HG03025 (cell line): ENCODE measurements at regions not wholly inside any gene's neighbourhood (a gene's known extent, or its start where the extent isn't known, plus 50 kb on each side); places are given as distances from the start of the nearest gene placed in this dataset.

Experiments
- ATAC-seq: cut with Tn5 transposase; IDR thresholded peaks from one replicate; pipeline ENCODE4 v1.9.1; 2021; ENCODE audit warnings: mild to moderate bottlenecking, moderate library complexity; ENCODE audit not compliant: unreplicated experiment, low FRiP score

DNA sequence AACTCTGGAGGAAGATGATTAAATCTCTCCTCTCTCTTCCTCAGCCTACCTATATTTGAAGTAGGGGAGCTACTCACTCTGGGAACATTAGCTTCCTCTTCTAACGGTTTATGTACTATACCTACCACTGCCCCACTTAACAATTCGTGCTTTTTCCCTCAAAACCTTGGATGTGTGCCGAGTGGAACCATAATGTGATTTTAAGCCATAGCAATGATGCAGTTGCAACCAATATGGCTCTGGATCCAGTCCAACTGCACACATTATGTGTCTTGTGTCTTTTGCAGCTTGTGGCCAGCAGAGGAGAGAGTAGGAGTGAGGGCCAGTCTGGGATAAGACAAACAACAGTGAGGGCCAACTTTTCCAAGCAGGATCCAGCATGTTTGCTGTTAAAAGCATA is 170.7 kb downstream of the GATA3 start:
- ATAC-seq: no peak

DNA sequence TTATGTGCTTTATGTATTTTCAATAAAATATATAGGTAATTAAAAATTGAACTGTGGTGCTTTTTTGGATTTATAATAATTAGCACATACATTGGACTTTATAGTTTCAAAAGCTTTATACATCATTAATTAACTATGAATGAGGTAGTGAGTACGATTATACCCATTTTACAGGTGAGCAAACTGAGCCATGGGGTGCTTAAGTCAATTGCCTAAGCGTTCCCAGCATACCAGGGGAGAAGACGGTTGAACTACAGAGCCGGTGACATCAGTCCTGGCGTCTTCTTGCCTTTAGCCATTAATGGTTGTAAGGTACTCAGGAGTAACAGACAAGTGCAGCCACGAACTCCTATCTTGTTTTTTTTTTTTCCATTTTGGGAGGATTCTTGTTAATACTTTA is 172.8 kb downstream of the GATA3 start:
- ATAC-seq: no peak

DNA sequence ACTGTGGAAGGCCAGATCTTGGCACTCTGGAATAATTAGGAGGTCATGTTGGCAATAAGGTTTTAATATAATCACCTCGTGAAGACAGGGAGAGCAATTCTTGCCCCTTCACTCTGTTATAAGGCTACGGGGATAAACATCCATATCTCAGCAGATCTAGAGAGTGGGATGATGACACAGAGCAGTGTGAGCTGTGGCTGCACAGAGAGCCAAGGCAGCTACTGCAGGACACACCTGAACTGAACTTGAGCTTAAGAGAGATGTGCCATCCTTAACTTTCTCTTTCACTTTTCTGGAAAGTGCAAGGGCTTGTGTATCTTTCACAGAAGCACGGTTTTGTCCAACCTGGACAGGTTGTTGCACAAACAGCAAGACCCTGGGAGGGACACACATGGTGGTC is 174.7 kb downstream of the GATA3 start:
- no peak for ATAC-seq

DNA sequence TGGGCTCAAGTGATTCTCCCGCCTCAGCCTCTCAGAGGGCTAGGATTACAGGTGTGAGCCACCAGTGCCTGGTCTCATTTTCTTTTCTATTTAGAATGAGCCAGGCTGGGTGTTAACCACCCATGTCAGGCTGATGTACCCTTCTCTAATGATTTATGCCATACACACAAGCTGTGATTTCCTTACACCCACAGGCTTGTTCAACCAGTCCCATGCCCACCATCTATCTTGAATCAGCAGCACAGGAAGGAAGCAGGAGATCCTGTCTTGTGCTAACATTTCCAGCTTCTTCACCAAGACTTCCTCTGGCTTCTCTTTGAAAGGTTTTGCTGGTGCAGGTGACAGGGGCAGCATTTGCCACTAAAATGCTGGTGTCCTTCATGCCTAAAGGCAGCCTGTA is 176.4 kb downstream of the GATA3 start:
- ATAC-seq: no peak

DNA sequence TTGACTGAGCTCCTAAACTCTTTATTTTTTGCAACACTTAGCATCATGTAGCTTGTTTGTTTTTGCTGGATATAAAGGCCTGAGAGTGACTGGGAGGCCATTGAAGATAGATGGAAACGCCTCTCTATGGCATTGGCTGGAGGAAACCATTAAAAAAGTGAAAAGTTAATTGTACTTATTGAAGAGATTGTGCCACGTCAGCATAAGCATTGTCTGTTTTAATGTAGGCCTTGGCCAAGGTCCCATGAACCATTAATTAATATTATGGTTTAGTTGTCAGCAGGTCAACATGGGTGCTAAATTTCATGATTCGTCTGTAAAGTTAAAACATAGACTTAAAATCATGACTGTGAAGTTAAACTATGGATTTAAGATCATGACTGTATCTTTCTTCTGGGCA is 178.6 kb downstream of the GATA3 start:
- ATAC-seq: no peak

DNA sequence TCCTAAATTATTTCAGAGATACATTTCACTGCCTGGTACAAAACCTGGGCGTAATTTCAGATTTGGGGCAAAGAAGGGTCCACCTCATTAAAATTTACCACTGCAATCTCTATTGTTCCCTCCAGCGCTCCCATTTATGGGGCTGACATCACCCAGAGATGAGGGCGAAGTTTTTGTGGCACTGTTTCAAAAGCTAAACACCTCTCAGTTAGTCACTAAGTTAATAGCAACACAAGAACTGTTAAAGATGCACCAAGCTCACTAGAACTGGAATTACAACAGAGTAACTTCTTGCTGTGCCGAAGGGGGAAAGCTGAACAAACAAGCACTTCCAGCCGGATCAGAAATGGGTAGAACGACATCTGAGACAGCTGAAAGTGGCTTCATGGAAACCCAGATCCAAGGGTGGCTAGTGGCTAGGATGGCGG is 179.4 kb downstream of the GATA3 start:
- ATAC-seq: no peak

DNA sequence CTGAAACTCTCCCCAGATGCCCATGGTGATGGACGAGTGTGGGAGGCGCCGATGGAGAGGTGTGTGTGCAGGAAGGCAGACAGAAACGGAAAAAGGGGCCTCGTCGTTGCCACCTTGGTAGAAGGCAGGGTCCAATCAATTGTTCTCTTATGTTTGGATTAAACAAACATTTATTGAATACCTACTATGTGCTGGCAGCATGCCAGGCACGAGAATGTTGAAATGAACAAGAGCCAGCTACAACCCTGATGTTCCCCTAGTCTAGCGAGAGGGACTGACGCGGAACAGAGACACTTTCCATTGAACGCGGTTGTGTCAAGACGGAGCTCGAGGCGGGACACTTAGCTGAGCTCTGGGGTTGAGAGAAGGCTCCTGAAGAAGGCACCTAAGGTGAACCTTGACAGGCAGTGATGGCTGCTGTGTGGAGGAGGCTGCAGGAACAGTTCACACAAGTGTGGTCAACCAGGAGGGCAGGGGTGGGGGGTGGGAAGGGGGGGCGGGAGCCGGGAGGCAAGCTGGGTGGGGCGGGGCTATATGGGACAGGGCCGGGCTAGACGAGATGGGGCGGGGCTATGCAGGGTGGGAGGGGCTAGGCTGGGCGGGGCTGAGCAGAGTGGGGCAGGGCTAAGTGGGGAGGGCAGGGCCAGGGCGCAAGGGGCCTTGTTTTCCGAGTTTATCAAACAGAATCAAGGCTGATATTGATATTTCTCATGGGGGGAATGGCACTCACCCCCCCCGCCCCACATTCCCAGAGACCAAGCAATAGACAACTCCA is 181.0 kb downstream of the GATA3 start:
- no peak for ATAC-seq

DNA sequence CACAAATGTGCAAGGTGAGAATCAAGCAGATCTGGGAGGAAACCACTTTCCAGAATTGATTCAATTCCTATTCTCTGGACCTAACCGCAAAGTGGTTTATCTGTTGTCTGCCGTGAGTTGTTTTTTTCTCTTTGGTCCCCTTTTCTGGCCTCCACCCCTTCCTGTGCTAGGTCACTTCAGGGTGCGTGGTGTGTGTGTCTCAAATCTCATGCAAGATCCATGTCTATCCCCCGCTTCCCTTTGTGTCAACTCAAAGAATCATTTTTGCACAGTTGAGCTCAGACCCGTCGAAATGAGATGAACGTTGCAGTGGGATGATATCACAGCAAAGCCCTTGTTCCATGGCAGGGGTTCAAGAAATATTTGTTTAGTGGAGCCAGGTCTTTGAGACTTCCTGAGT is 184.5 kb downstream of the GATA3 start:
- ATAC-seq: no peak

DNA sequence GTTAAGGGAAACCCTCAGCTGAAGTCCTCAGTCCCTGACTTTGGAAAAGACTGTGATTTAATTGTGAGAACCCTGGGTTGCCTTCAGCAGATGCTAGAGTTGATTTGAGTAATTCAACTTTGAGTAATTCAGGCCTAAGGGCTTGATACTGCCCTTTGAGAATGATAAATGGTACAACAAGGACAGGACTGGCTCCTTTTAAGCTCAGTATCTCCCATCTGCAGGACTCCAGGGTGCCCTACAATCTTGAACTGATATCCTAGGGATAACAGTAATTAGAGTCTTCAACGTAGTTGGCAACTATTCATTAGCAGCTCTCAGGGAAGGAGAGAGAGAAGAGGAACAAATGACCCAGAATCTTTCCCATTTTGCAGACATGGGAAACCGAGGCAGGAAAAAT is 186.4 kb downstream of the GATA3 start:
- no peak for ATAC-seq

DNA sequence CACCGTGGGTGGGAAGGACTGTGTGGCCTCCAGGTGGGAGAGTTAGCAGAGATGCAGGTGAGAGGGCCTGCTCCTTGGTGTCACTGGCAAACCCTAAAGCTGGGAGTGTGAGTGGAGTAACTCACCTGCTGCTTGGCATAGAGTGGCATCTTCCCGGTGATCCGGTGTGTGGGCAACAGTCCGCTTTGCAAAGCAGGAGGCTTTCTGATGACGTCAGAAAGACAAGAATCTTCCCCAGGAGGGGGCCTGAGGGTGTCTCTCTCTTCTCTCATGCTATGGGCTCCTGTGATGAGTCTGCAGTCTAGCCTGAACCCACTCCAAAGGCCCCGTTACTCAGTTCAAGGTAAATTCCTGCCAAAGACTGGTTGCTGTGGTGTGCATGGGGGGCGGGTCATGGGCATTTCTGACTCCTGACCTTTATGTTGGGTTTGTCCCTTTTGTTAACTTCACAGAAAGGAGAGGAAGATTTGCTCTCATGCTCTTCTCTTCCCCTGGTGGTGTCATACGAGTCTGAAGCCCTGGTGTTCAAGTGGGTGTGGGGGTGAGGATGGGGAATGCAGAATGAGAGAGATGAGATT is 187.9 kb downstream of the GATA3 start:
- ATAC-seq: no peak

DNA sequence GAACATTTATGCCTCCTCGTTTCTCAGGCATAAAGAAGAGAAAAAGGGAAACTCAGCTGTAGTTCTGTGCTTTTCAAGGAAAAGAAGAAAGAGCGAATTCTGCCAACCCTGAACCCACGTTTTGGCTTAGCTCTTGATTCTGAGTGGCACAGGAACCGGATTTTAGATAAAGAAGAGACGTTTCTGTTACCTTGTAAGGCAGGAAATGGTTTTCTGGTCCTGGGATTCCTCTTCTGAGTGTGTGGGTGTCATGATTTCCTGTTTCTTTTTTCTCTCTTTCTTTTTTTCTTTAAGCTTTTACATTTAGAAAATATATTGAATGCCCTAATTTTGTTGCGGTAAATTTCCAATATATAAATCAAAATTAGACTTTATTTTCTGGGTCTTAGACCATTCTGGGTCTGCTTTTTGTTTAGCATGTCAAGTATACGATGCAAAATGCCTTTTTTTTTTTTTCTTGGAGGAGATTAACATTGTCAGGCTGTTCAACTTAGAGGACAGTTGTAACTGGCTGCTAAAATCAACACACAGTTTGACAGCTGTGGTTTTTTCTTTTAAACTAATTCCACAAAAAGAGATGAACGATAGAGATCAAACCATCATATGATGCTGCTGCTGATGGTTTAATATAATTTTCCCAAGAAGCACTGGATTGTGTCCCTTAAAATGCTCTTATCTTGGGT is 190.8 kb downstream of the GATA3 start:
- ATAC-seq: no peak

DNA sequence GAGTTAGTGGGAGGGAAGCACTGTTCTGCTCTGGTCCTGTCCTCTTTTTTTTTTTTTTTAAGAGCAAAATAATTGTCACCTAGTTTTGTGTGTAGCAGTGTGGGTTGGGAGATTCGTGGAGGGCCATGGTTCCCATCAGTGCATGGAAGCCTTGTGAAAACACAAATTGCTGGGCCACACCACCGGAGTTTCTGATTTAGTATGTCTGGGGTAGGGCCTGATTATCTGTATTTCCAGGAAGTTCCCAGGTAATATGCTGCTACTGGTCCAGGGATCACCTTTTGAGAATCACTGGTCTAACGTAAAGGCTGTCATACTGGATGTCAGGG is 191.3 kb downstream of the GATA3 start:
- no peak for ATAC-seq

DNA sequence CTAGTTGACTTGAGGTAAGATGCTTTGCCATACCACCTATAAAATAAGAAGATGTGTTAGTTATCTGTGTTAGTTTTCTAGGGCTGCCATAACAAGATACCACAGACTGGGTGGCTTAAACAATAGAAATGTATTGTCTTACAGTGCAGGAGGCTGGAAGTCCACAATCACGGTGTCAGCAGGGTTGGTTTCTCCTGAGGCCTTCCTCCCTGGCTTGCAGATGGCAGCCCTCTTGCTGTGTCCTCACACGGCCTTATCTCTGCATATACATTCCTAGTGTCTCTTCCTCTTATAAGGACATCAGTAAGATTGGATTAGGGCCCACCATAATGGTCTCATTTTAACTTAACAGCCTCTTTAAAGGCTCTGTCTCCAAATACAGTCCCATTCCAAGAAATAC is 192.1 kb downstream of the GATA3 start:
- ATAC-seq: no peak

DNA sequence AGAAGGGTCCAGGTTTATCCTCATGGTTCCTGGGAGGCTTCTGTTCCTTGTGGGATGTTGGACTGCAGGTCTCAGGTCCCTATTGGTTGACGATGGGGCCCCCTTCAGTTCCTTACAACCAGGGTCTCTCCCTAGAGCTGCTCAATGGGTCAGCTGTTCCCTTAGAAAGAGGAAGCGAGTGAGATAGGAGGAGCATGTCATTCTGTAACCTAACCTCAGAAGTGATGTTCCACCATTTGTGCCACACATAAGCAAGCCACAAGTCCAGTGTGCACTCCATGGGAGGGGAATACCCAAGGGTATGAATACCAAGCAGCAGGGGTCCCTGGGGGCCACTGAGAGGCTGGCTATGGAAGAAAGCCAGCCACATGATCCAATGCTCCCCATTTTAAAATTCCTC is 192.7 kb downstream of the GATA3 start:
- ATAC-seq: no peak

DNA sequence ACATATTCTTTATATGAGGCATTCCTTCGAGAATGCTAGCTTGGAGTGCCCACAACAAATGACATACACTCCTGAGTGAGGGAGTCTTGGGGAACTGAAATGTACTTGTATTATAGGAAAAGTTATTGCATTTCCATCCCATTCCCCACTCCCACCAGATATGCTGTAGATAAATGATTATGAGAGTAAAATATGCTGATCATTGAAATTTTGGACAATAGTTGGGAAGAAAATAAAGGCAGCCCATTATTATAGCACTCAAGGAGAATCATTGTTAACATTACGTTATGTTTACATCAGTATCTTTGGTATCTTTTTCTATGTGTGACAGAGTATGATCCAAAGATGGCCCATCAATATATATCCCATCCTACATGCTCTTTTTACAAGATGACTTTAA is 194.4 kb downstream of the GATA3 start:
- ATAC-seq: no peak

DNA sequence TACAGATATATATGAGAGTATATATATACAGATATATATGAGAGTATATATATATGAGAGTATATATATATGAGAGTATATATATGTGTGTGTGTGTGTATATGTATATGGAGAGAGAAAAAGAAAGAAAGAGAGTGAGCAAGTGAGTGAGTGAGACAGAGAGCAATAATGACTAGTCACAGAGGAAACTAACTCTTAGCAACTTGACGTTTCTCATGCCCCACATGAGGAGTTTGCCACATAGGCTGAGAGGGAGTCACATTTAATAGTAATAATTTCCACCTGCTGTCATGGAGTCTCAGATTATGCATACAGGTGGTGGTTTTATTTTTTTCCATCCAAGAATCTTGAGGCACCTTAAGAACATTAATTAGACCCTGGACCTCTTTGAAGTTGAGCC is 199.9 kb downstream of the GATA3 start:
- ATAC-seq: no peak

DNA sequence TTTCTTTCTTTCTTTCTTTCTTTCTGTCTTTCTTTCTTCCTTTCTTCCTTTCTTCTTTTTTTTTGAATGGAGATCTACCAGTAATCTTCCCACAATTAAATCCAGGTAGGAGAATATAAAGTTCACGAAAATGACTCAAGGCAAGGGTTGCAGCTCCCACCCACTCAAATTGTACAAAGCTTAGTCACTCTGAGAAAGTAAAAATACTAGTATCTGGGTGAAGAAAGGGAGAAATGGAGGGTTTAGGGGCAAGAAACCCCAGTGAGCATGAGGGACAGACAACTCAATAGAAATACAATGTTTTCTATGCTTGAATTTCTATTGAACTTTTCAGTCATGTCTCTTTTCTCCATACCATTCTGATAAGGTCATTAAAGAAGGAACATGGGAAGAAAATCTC is 200.8 kb downstream of the GATA3 start:
- no peak for ATAC-seq

DNA sequence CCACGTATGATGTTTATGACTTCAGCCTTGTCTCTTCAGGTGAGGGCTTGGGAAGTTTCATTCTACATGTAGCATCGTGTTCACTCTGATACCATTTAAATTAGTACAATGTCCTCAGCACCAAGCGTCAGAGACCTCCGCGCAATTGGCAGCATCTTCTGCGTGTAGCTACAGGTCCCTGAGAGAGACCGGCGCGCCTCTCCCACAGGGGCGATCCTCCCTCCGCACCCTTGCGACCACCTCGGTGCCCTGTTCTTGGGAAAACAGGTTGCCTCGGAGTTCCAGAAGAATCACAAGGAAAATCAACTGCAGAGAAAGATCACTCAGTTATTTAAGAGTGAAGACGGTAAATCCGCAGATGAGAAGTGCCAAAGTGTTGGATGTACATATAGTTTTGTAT is 206.2 kb downstream of the GATA3 start:
- ATAC-seq: no peak

DNA sequence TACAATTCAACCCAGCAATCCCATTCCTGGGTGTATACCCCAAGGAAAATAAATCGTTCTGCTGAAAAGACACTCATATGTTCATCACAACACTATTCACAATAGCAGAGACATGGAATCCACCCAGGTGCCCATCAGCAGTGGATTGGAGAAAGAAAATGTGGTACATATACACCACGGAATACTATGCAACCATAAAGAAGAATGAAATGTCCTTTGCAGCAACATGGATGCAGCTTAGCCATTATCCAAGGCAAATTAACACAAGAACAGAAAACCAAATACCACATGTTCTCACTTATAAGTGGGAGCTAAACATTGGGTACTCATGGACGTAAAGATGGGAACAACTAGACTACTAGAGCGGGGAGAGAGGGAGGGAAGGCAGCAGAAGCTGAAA is 207.8 kb downstream of the GATA3 start:
- no peak for ATAC-seq

DNA sequence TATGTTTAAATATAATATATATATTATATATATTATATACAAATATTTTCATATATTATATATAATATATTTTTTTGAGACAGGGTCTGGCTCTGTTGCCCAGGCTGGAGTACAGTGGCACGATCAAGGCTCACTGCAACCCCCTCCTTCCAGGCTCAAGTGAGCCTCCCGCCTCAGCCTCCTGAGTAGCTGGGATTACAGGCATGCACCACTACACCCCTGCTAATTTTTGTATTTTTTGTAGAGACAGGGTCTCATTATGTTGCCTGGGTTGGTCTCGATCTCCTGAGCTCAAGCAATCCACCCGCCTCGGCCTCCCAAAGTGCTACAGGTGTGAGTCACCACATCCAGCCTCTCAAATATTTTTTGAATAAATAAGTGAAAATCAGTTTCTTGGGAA is 215.5 kb downstream of the GATA3 start:
- no peak for ATAC-seq

DNA sequence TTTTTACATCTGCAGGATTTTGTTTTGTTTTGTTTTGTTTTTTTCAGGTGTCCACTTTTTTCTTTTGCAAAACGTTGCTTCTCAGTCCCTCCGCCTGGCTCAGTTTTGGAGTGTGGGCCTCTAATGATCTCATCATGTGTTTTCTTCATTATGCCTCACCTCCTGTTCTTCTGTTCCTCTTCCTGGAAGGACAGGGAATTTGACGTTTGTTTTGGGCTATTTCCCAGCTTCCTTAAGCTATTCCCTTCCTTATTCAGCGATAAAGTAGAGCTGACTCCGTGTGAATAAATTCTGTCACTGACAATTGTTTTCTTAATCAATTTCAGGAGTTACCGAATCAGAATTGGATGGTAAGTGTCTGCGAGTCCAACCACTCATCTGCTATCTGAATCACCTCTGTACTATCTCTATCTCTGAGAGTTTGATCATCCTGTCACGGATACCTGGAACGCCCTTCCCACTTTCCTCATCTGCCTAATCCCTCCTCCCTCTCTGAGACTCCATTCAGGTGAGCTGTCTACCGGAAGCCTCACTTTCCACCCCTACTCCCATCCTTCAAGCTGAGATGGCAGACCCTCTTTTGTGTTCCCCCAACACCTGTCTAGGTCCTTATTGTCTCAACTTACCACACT is 218.4 kb downstream of the GATA3 start:
- no peak for ATAC-seq

DNA sequence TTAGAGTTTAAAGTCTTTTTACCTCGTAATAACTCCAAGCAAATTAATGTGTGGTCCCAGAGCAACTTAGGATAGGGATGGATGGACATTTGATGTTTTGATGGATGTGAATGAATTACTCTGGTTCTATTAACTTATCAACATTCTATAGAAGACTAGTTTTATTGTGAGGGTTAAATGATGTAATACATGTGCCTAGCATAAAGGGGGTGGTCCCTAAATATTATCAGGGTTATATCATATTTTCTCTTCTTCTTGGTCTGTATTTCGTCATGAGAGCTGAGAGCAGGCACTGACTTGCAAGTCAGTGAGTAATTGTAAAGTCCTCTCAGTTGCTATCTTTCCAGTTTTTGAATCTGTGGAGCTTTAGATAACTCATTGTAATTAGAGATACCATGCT is 219.3 kb downstream of the GATA3 start:
- ATAC-seq: no peak
